Endothelial cell (in vitro differentiated cells): ENCODE measurements at regions not wholly inside any gene's neighbourhood (a gene's known extent, or its start where the extent isn't known, plus 50 kb on each side); places are given as distances from the start of the nearest gene placed in this dataset.

ENCODE experiments used
- DNase-seq: peaks from one replicate; pipeline ENCODE4 v3.0.0; 2021; ENCODE audit warnings: low spot score
- H3K27ac Mint-ChIP-seq: one replicate; pipeline ENCODE4 v1.8.0; 2021; ENCODE audit warnings: mixed read lengths, inconsistent platforms; ENCODE audit not compliant: unreplicated experiment
- H3K27me3 Mint-ChIP-seq: one replicate; pipeline ENCODE4 v1.8.0; 2021; ENCODE audit warnings: mild to moderate bottlenecking, moderate library complexity, mixed read lengths, inconsistent platforms; ENCODE audit not compliant: unreplicated experiment
- H3K36me3 Mint-ChIP-seq: one replicate; pipeline ENCODE4 v1.8.0; 2021; ENCODE audit warnings: mild to moderate bottlenecking, low read depth, mixed read lengths, inconsistent platforms; ENCODE audit not compliant: unreplicated experiment
- H3K4me1 Mint-ChIP-seq: one replicate; pipeline ENCODE4 v1.8.0; 2021; ENCODE audit warnings: mild to moderate bottlenecking, mixed read lengths, inconsistent platforms; ENCODE audit not compliant: unreplicated experiment
- H3K4me3 Mint-ChIP-seq: one replicate; pipeline ENCODE4 v1.8.0; 2021; ENCODE audit warnings: mild to moderate bottlenecking, mixed read lengths, inconsistent platforms; ENCODE audit not compliant: unreplicated experiment
- H3K9me3 Mint-ChIP-seq: one replicate; pipeline ENCODE4 v1.8.0; 2021; ENCODE audit warnings: mixed read lengths, inconsistent platforms; ENCODE audit not compliant: unreplicated experiment
- CTCF ChIP-seq: fragments of 200-600 bp; sonication (generic); IDR thresholded peaks from one replicate; pipeline ENCODE4 v1.5.0; 2021; ENCODE audit warnings: antibody characterized with exemption; ENCODE audit not compliant: unreplicated experiment

GRCh38 chrX:87397103-87397886, 120.3 kb upstream of the KLHL4 start:
- no peaks in the 10 kb centered on the region for H3K36me3 Mint-ChIP-seq
- no peak overlapping the region for H3K27ac Mint-ChIP-seq
- H3K9me3 Mint-ChIP-seq = no peaks in the 10 kb centered on the region
- no peak for DNase-seq
- H3K4me3 Mint-ChIP-seq = no peak overlapping the region
- no peaks in the 10 kb centered on the region for H3K27me3 Mint-ChIP-seq
- H3K4me1 Mint-ChIP-seq = peaks cover 6% of the 10 kb centered on the region
- no peak for TF ChIP-seq CTCF

- H3K4me3 Mint-ChIP-seq = no peak overlapping the region
These were observed 115.3 kb upstream of the KLHL4 start for GRCh38 chrX:87402256-87402655.

GRCh38 chrX:87403551-87403950, 114.1 kb upstream of the KLHL4 start:
- no peak overlapping the region for H3K4me3 Mint-ChIP-seq
- no peak for TF ChIP-seq CTCF
- H3K27me3 Mint-ChIP-seq = no peaks in the 10 kb centered on the region
- H3K9me3 Mint-ChIP-seq = peaks cover 6% of the 10 kb centered on the region
- no peaks in the 10 kb centered on the region for H3K4me1 Mint-ChIP-seq
- no peak overlapping the region for H3K27ac Mint-ChIP-seq
- peaks cover 5% of the 10 kb centered on the region for H3K36me3 Mint-ChIP-seq
- no peak for DNase-seq

More at GRCh38 chrX:87402256-87402655, 115.3 kb upstream of the KLHL4 start:
- no peak for TF ChIP-seq CTCF
- Mint-ChIP-seq H3K27me3 (no peaks in the 10 kb centered on the region), H3K36me3 (peaks cover 5% of the 10 kb centered on the region), H3K9me3 (peaks cover 6% of the 10 kb centered on the region), H3K27ac (no peak overlapping the region), H3K4me1 (no peaks in the 10 kb centered on the region)
- no peak for DNase-seq

- TF ChIP-seq CTCF = no peak
- DNase-seq = no peak
- H3K27ac Mint-ChIP-seq = no peak overlapping the region
- H3K36me3 Mint-ChIP-seq = peaks cover 5% of the 10 kb centered on the region
- no peaks in the 10 kb centered on the region for H3K4me1 Mint-ChIP-seq
- no peak overlapping the region for H3K4me3 Mint-ChIP-seq
- peaks cover 6% of the 10 kb centered on the region for H3K9me3 Mint-ChIP-seq
- no peaks in the 10 kb centered on the region for H3K27me3 Mint-ChIP-seq
These were observed 108.3 kb upstream of the KLHL4 start for GRCh38 chrX:87409113-87409841.

GRCh38 chrX:87425618-87426017, 92.0 kb upstream of the KLHL4 start:
- H3K27me3 Mint-ChIP-seq = no peaks in the 10 kb centered on the region
- H3K27ac Mint-ChIP-seq = no peak overlapping the region
- no peak overlapping the region for H3K4me3 Mint-ChIP-seq
- H3K36me3 Mint-ChIP-seq = no peaks in the 10 kb centered on the region
- no peak for TF ChIP-seq CTCF
- no peak for DNase-seq
- no peaks in the 10 kb centered on the region for H3K9me3 Mint-ChIP-seq
- no peaks in the 10 kb centered on the region for H3K4me1 Mint-ChIP-seq
